ENCODE measurements at regions not wholly inside any gene's neighbourhood (a gene's known extent, or its start where the extent isn't known, plus 50 kb on each side); places are given as distances from the start of the nearest gene placed in this dataset.
A peak's percentile ranks its signal among the peaks of the same experiment; 100 is the strongest.

- TF ChIP-seq, protein P1, sequence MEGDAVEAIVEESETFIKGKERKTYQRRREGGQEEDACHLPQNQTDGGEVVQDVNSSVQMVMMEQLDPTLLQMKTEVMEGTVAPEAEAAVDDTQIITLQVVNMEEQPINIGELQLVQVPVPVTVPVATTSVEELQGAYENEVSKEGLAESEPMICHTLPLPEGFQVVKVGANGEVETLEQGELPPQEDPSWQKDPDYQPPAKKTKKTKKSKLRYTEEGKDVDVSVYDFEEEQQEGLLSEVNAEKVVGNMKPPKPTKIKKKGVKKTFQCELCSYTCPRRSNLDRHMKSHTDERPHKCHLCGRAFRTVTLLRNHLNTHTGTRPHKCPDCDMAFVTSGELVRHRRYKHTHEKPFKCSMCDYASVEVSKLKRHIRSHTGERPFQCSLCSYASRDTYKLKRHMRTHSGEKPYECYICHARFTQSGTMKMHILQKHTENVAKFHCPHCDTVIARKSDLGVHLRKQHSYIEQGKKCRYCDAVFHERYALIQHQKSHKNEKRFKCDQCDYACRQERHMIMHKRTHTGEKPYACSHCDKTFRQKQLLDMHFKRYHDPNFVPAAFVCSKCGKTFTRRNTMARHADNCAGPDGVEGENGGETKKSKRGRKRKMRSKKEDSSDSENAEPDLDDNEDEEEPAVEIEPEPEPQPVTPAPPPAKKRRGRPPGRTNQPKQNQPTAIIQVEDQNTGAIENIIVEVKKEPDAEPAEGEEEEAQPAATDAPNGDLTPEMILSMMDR (IDR thresholded peaks at IDR 0.05; ENCODE audit: low read depth, low read length) = no peak
- no peak for DNase-seq
- H3K9me3 ChIP-seq (ENCODE audit: severe bottlenecking) = no peaks in the 10 kb centered on the region
- H3K36me3 ChIP-seq = no peaks in the 10 kb centered on the region
- no peaks in the 10 kb centered on the region for H3K27me3 ChIP-seq (ENCODE audit: insufficient read depth, low read depth, severe bottlenecking)
- no peak overlapping the region for H3K27ac ChIP-seq
- no peak overlapping the region for H3K4me3 ChIP-seq (ENCODE audit: low read depth, low read length)
Measured at GRCh38 chr1:5753549-5754421, 238.4 kb downstream of the NPHP4 start.

DNA sequence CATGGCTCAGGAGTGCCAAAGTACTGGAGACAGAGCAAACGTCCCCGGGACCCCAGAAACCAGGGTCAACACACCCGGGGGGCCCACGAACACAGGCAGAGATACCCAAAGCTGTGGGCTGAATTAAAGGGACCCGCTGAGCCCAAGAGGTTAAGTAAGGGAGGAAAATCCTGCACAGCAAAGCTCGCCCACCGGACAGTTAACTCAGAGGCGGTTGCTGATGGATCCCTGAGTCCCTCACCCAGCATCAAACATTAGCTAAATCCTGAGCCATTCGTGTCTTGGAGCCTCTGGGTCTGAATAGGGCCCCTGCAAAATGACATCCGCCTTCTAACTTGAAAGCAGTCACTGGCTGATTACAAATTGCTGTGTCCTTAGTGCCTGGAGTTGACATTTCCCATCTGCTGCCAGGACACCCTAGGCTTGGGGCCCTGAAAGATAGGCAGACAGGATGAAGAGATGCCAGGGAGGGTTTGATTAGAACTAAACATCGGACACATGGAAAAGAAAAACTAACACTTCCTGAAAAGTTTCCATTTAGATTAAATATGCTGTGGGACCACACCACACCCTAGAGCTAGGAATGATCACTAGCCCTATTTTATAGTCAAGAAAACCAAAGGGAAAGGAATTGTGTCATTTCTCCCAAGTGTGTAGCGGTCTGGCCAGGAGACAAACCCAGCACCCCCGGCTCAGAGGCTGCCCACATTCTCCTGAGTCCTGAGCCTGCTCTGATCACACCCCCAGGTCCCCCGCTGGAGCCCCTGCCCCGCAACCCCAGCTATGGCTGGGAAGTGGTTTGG lies 239.3 kb downstream of the NPHP4 start:
- Histone ChIP-seq H3K27ac (no peak overlapping the region), H3K27me3 (ENCODE audit: insufficient read depth, low read depth, severe bottlenecking) (no peaks in the 10 kb centered on the region), H3K36me3 (no peaks in the 10 kb centered on the region), H3K9me3 (ENCODE audit: severe bottlenecking) (no peaks in the 10 kb centered on the region), H3K4me3 (ENCODE audit: low read depth, low read length) (no peak overlapping the region)
- TF ChIP-seq, protein P1 (IDR thresholded peaks at IDR 0.05; ENCODE audit: low read depth, low read length) = no peak
- no peak for DNase-seq

DNA sequence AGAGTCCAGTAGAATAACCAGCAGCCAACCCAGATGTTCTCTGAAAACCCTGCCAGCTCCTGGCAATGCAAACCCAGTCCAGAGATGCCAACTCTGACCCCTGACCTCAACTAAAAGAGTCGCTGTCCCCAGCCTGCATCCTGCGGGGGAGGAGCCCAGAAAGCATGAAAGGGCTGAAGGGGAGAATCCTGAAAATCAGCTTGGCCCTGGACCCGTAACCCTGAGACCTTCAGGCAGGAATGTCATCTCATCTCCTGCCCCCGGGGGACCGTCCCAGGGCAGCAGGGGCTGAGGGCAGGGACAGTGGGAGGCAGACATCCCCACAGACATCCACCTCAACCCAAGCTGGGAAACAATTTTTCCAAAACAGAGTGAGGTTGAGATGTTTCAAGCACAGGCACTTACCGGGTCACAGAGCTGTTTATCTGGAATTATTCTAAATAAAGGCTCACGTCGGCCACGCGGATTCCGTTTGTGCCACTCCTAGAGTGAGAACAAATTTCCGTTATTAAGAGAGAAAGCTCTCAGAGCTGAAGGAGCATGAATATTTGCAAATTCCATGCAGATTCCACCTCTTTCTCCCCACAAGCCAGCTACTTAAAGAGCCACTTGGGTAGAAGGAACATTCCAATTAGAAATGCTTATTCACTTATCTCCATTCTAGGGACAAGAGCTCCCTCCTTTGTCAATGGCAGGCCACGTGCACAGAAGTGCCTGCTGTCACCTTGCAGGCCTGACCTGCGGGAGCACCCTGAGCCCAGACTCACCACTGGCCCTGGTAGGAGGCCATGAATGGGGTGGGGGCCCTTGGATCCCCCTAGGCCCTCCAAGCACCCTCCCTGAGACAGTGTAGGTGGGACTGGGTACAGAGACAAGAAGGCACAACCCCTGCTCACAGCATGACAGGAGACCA lies 240.1 kb downstream of the NPHP4 start:
- H3K9me3 ChIP-seq (ENCODE audit: severe bottlenecking) = no peaks in the 10 kb centered on the region
- H3K4me3 ChIP-seq (ENCODE audit: low read depth, low read length) = no peak overlapping the region
- no peak overlapping the region for H3K27ac ChIP-seq
- H3K36me3 ChIP-seq = no peaks in the 10 kb centered on the region
- TF ChIP-seq, protein P1 (IDR thresholded peaks at IDR 0.05; ENCODE audit: low read depth, low read length) = peak; percentile 41; the same call in 1 of the 2 replicates
- no peaks in the 10 kb centered on the region for H3K27me3 ChIP-seq (ENCODE audit: insufficient read depth, low read depth, severe bottlenecking)
- peak; percentile 49 for DNase-seq

- DNase-seq = no peak
- no peaks in the 10 kb centered on the region for H3K36me3 ChIP-seq
- H3K4me3 ChIP-seq (ENCODE audit: low read depth, low read length) = no peak overlapping the region
- H3K27ac ChIP-seq = no peak overlapping the region
- TF ChIP-seq, protein P1 (IDR thresholded peaks at IDR 0.05; ENCODE audit: low read depth, low read length) = no peak
- H3K27me3 ChIP-seq (ENCODE audit: insufficient read depth, low read depth, severe bottlenecking) = no peaks in the 10 kb centered on the region
- H3K9me3 ChIP-seq (ENCODE audit: severe bottlenecking) = no peaks in the 10 kb centered on the region
Measured at GRCh38 chr1:5751163-5751540, 241.1 kb downstream of the NPHP4 start.
